NCI-H128 (cell line): ENCODE measurements at regions not wholly inside any gene's neighbourhood (a gene's known extent, or its start where the extent isn't known, plus 50 kb on each side); places are given as distances from the start of the nearest gene placed in this dataset.
"Not testable (repeated sequence)": the region's sequence is repeated elsewhere in the genome, so short reads cannot be mapped to it uniquely, and the experiment has no call there.

ENCODE experiments used
- DNase-seq: peaks from one replicate; lab custom pipeline; 2025; ENCODE audit not compliant: unreplicated experiment; lab: John Stamatoyannopoulos, UW

DNA sequence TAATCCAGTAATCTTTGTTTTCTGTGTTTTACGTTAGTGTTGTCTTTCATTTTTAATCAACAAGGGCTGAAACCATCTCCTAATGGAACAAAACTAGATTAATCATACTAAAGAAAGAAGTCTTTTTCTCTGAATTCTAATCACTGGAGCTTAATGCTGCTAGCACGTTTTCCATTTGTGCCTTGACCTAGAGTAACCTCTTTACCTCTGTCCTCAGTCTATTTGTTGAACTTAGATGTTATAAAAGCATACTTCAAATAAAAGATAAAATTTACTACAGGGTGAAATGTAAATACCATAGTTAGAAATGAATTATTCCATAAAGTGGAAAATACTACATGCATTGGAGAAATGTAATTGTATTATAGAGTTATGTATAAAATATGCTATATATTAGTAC, 207.1 kb downstream of the NKX6-1 start:
- no peak for DNase-seq

GRCh38 chr4:84286048-84286447, 213.0 kb downstream of the NKX6-1 start:
- DNase-seq: no peak

GRCh38 chr4:84279678-84280077, 219.4 kb downstream of the NKX6-1 start:
- no peak for DNase-seq

DNA sequence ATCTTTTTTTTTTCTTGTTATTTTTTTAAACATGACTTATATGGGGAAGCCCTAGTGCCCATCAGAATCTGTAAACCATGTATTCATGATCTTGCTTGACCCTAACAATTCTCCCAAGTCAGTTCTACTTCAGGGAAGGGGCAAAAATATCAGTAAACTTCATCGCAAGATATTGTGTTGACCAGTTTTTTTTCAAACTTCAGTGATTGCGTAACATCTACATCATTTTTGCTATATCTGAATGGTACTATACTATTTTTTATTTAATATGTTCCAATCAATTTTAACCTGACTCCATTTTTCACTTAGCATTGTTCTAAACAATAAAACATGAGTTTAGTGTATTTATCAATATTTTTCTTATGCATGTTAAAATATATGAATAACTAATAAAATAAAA, 221.2 kb downstream of the NKX6-1 start:
- no peak for DNase-seq

DNA sequence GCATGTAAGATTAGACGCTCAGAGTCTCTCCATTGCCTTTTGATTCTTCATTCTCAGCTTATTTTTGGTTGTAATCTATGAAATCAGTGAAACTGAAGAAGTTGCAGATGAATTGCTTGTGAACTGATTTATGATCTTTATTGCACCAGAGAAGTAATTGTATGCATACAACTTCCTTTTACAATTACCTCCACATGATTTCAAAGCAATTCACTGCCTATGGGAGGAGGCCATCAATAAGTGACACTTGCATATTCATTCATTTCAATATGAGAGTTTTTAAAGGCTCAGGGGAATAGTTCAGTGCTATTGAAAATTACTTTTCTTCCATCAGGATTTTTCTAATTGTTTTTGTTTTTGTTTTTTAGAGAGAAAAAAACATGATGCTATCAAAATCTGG, 222.3 kb downstream of the NKX6-1 start:
- DNase-seq: no peak

DNA sequence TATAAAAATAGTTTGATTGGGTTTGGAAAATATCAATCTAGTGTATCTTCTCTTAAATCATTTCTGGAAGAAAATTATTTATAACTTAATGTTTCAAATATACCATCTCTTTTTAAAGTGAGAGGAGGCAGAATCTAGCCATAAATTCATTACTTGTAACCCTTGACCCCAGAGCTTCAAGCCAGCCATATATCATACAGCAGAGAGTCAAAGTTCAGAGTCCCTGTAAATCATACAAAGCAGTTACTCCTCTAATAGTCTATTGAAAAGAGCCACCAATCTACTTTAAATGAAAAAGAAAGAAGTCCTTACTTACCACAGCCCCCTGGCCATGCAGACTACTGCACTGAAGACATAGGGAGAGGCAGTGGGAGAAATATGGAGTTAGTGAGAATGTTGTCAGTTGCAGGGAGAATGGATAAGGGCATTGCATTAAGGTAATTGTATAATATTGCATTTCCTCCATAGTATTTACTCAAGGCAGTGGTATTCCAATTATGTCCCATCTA, 229.5 kb downstream of the NKX6-1 start:
- no peak for DNase-seq

- DNase-seq: no peak
Measured at GRCh38 chr4:84264652-84265051, 234.4 kb downstream of the NKX6-1 start.

DNA sequence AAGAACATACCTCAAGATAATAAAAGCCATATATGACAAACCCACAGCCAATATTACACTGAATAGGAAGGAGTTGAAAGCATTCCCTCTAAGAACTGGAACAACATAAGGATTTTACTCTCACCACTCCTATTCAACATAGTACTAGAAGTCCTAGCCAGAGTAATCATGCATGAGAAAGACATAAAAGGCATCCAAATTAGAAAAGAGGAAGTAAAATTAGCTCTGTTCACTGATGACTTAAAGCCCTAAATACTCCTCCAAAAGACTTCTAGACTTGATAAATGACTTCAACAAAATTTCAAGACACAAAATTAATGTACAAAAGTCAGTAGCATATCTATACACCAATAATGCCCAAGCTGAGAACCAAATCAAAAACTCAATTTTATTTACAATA, 235.7 kb downstream of the NKX6-1 start:
- no peak for DNase-seq

DNA sequence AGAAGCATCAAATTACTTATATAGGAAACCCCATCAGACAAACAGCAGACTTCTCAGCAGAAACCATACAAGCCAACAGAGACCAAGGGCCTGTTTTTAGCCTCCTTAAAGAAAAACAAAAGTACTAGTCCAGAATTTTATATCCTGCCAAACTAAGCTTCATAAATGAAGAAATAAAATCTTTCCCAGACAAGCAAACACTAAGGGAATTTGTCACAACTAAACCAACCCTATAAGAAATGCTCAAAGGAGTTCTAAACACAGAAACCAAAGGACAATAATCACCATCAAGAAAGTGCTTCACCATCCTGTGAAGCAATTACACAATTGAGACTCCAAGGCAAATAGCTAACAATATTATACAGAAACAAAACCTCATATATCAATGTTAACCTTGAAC, 238.6 kb downstream of the NKX6-1 start:
- no peak for DNase-seq

DNA sequence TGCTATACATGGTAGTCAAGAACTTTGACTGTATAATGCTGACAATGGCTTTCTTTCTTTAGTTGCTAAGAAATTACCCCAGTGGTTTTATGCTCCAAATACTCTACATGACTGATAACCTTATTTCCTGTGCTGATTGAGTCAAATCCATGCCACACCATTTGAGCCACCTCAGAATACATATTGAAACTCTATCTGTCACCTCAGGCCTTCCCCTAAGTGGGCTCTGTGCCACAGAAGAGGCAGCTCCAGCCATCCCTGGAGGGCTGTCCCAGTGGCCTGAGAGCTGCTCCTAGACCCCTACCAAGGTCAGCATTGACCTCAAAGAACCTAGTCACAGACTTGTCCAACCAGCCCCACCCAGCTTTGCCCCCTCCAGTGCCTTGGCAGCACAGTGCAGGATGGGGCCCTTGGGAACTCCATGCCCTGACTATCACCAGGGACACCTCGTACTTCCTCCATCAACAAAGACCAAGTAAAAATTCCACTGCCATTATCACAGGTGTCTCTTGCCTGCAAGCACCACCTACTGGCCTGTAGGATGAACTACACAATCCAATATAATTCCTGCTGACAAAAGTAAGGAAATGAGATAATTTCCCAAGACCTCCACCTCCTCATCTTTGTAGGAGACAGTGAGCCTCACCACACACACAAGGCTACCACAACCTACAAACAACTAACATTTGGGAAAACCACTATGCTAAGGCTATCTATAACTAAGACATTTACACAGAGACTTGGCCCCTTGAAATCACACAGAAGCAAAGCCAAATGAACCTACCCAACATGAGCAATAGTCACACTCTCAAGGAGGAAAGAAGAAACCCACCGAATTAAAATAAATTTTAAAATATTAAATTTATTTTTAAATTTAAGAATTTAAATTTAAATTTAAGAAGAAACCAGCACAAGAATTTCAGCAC, 239.9 kb downstream of the NKX6-1 start:
- no peak for DNase-seq

- DNase-seq: no peak
Measured at GRCh38 chr4:84254537-84254936, 244.6 kb downstream of the NKX6-1 start.

- DNase-seq: no peak
Measured at GRCh38 chr4:84249521-84249920, 249.6 kb downstream of the NKX6-1 start.

- DNase-seq: not testable (repeated sequence)
Measured at GRCh38 chr4:84245042-84245441, 254.1 kb downstream of the NKX6-1 start.

- not testable (repeated sequence) for DNase-seq
Measured at GRCh38 chr4:84244346-84244801, 254.7 kb downstream of the NKX6-1 start.

- DNase-seq: no peak
Measured at GRCh38 chr4:84243685-84244084, 255.4 kb downstream of the NKX6-1 start.

GRCh38 chr4:84239278-84239845, 259.7 kb downstream of the NKX6-1 start:
- no peak for DNase-seq

DNA sequence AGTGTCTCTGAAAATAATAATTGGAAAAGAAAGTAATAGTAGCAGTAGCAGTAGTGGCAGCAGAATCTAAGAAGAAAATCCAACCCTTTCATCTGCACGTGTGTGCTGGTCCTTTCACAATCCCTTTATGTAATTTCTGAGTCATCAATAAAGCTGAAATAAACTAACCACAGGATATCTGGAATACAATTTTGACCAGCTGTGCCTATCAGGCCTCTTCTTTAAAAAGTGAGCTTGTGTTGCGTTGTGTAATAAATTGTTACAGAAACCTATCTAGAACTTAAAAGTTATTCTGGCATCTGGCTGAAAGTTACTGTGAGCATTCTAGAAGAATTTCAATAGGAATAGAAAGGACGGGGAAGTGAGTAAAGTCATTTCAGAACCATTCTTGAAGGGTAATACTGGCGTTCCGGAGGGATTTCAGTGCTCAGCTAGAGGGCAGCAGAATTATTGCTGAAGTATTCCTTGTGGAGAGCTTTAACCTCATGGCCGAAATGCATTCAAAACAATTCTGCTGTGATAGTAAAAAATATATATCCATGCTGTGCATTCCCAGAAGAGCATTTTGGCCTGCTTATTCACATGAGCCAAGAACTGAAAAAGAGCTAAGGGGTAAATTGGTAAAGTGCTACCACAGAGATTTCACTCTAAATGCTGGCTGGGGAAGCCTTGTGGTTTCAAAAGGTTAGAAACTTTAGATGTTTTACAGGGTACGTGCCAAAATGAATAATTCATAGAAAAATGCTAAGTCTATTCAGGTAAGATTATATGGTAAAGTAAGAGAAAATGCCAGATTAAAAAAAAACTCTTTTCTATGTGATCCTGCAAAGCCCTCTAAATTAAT, 260.6 kb downstream of the NKX6-1 start:
- DNase-seq: no peak

GRCh38 chr4:84237008-84237407, 262.1 kb downstream of the NKX6-1 start:
- no peak for DNase-seq

DNA sequence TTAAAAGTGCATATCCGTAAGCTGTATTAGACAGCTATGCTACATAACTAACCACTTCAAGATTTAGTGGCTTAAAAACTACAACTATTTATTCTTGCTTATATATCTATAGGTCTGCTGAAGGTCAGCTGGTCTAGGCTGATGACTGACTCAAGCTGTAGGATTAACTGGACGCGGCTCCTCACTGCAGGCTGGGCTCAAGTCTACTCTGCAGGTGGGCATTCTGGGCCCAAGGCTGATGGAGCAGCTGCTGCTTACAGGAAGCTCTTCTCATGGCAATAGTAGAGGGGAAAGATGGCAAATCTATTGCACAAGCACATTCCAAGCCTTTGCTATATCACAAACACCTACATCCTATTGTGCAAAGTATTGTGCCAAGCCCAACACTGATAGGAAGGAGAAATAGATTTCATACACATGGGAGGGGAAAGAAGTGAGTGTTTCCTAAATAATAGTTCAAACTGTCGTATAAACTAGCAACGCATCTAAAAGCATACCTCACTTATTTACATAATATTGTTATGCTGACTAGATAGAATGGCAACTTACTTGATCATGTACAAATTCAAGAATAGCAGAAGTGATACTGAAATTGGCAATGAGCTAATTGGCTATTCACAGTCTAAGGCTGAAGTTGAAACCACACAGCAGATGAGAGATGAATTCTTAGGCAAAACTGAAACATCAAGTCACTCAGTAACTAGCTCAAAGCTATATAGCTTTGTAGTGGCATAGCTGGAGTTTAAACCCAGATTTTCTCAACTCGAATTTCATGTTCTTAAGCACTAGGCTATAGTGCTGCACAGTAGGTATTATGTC, 263.8 kb downstream of the NKX6-1 start:
- no peak for DNase-seq

DNA sequence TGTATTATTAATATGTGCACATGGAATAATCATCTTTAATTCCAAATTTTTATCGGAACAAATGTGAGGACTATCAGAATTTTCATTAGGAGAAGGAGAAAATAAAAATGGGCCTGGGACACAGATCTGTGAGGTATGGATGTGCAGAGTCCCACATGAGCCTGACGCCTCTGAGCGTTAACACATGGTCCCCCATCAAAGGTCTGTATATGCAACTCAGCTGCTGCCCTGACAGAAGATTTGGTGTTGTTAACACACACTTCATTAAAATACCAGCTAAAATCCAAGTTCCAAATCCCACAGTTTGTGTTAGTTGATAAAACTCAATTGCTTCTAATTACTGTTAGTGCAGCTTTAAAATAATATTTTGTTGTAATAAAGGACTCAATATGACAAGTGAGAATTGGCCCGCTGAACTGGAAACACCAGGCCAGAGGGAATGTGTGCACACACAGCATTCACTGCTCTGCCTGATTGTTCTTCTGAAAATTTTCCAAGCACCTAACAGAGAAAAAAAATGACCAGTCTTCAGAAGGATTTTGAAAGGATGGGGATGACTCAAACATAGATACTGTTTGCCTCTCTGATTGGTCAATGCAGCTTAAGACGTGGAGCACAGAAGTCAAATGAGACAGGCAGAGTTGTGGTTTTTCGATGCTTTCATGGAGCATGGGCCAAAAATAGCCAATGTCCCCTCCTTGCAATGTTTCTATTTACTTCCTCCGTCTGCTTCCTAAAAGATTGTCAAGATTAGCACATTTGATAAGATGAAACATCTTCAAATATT, 266.6 kb downstream of the NKX6-1 start:
- no peak for DNase-seq
